Effector memory CD4-positive, alpha-beta T cell (primary cell): ENCODE measurements at regions not wholly inside any gene's neighbourhood (a gene's known extent, or its start where the extent isn't known, plus 50 kb on each side); places are given as distances from the start of the nearest gene placed in this dataset.
"Not testable (repeated sequence)": the region's sequence is repeated elsewhere in the genome, so short reads cannot be mapped to it uniquely, and the experiment has no call there.

Experiments
- DNase-seq, 3 donors: peaks; one replicate each; pipeline ENCODE4 v3.0.0-alpha.2; 2020
- H3K27ac ChIP-seq: 2 replicates; pipeline ENCODE4 v1.7.0; 2013; ENCODE audit warnings: mild to moderate bottlenecking, low read length, moderate library complexity; ENCODE audit not compliant: insufficient read depth, poor library complexity, severe bottlenecking
- H3K27me3 ChIP-seq: replicated peaks from 2 replicates; pipeline ENCODE4 v1.7.0; 2013; ENCODE audit warnings: mild to moderate bottlenecking, low read length; ENCODE audit not compliant: insufficient read depth, control insufficient read depth, poor library complexity, severe bottlenecking
- H3K36me3 ChIP-seq: 2 replicates; pipeline ENCODE4 v1.7.0; 2013; ENCODE audit warnings: mild to moderate bottlenecking, low read length, moderate library complexity; ENCODE audit not compliant: control insufficient read depth, insufficient read depth
- H3K4me1 ChIP-seq: 2 replicates; pipeline ENCODE4 v1.7.0; 2013; ENCODE audit warnings: low read length, mild to moderate bottlenecking; ENCODE audit not compliant: control insufficient read depth, insufficient read depth, poor library complexity, severe bottlenecking
- H3K4me3 ChIP-seq: 2 replicates; pipeline ENCODE4 v1.7.0; 2013; ENCODE audit warnings: low read length, low read depth, mild to moderate bottlenecking; ENCODE audit not compliant: insufficient read depth, poor library complexity, severe bottlenecking
- H3K9me3 ChIP-seq: 2 replicates; pipeline ENCODE4 v1.7.0; 2013; ENCODE audit warnings: mild to moderate bottlenecking, low read length, moderate library complexity; ENCODE audit not compliant: control insufficient read depth

- not testable (repeated sequence) for H3K27me3 ChIP-seq, H3K4me3 ChIP-seq, H3K4me1 ChIP-seq, H3K36me3 ChIP-seq, DNase-seq, H3K9me3 ChIP-seq, H3K27ac ChIP-seq
Observed at GRCh38 chr7:106530183-106530582, 130.8 kb downstream of the CCDC71L start.

GRCh38 chr7:106526617-106527016 is 134.3 kb downstream of the CCDC71L start:
- H3K36me3 ChIP-seq, DNase-seq, H3K4me3 ChIP-seq, H3K27ac ChIP-seq, H3K9me3 ChIP-seq, H3K4me1 ChIP-seq, H3K27me3 ChIP-seq: not testable (repeated sequence)

- no peak overlapping the region for H3K27ac ChIP-seq
- H3K4me3 ChIP-seq: no peak overlapping the region
- no peaks in the 10 kb centered on the region for H3K27me3 ChIP-seq
- no peaks in the 10 kb centered on the region for H3K36me3 ChIP-seq
- H3K4me1 ChIP-seq: no peaks in the 10 kb centered on the region
- no peak for DNase-seq
- H3K9me3 ChIP-seq: no peaks in the 10 kb centered on the region
Observed at GRCh38 chr7:106524690-106525059, 136.3 kb downstream of the CCDC71L start.

GRCh38 chr7:106523482-106523881 is 137.5 kb downstream of the CCDC71L start:
- Histone ChIP-seq H3K27me3 (no peaks in the 10 kb centered on the region), H3K4me1 (no peaks in the 10 kb centered on the region), H3K27ac (no peak overlapping the region), H3K4me3 (no peak overlapping the region), H3K36me3 (no peaks in the 10 kb centered on the region), H3K9me3 (no peaks in the 10 kb centered on the region)
- DNase-seq: no peak

GRCh38 chr7:106522696-106523095 is 138.3 kb downstream of the CCDC71L start:
- H3K4me1 ChIP-seq: no peaks in the 10 kb centered on the region

GRCh38 chr7:106521541-106521940 is 139.4 kb downstream of the CCDC71L start:
- H3K4me3 ChIP-seq: no peak overlapping the region
- no peaks in the 10 kb centered on the region for H3K4me1 ChIP-seq
- DNase-seq: no peak
- no peak overlapping the region for H3K27ac ChIP-seq
- H3K9me3 ChIP-seq: no peaks in the 10 kb centered on the region
- no peaks in the 10 kb centered on the region for H3K36me3 ChIP-seq
- no peaks in the 10 kb centered on the region for H3K27me3 ChIP-seq

More at GRCh38 chr7:106522696-106523095, 138.3 kb downstream of the CCDC71L start:
- Histone ChIP-seq H3K9me3 (no peaks in the 10 kb centered on the region), H3K4me3 (no peak overlapping the region), H3K36me3 (no peaks in the 10 kb centered on the region), H3K27ac (no peak overlapping the region), H3K27me3 (no peaks in the 10 kb centered on the region)
- no peak for DNase-seq

GRCh38 chr7:106520962-106521514 is 139.9 kb downstream of the CCDC71L start:
- Histone ChIP-seq H3K9me3 (no peaks in the 10 kb centered on the region), H3K4me3 (no peak overlapping the region), H3K36me3 (no peaks in the 10 kb centered on the region), H3K27ac (no peak overlapping the region), H3K27me3 (no peaks in the 10 kb centered on the region), H3K4me1 (no peaks in the 10 kb centered on the region)
- DNase-seq: no peak

GRCh38 chr7:106518967-106519366 is 142.0 kb downstream of the CCDC71L start:
- Histone ChIP-seq H3K27me3 (no peaks in the 10 kb centered on the region), H3K36me3 (no peaks in the 10 kb centered on the region), H3K27ac (no peak overlapping the region), H3K4me1 (no peaks in the 10 kb centered on the region), H3K4me3 (no peak overlapping the region), H3K9me3 (no peaks in the 10 kb centered on the region)
- no peak for DNase-seq

GRCh38 chr7:106518239-106518638 is 142.7 kb downstream of the CCDC71L start:
- H3K4me1 ChIP-seq: no peaks in the 10 kb centered on the region
- no peaks in the 10 kb centered on the region for H3K36me3 ChIP-seq
- H3K27ac ChIP-seq: no peak overlapping the region
- DNase-seq: no peak
- H3K4me3 ChIP-seq: no peak overlapping the region
- H3K27me3 ChIP-seq: no peaks in the 10 kb centered on the region
- H3K9me3 ChIP-seq: no peaks in the 10 kb centered on the region

- H3K9me3 ChIP-seq: no peaks in the 10 kb centered on the region
- no peaks in the 10 kb centered on the region for H3K36me3 ChIP-seq
- no peaks in the 10 kb centered on the region for H3K4me1 ChIP-seq
- DNase-seq: no peak
- no peak overlapping the region for H3K27ac ChIP-seq
- no peaks in the 10 kb centered on the region for H3K27me3 ChIP-seq
- H3K4me3 ChIP-seq: no peak overlapping the region
Observed at GRCh38 chr7:106517508-106517907, 143.4 kb downstream of the CCDC71L start.

- H3K9me3 ChIP-seq: no peaks in the 10 kb centered on the region
- H3K4me3 ChIP-seq: no peak overlapping the region
- no peaks in the 10 kb centered on the region for H3K4me1 ChIP-seq
- no peak overlapping the region for H3K27ac ChIP-seq
- no peaks in the 10 kb centered on the region for H3K27me3 ChIP-seq
- DNase-seq: no peak
- no peaks in the 10 kb centered on the region for H3K36me3 ChIP-seq
Observed at GRCh38 chr7:106515321-106515720, 145.6 kb downstream of the CCDC71L start.
